ENCODE measurements at regions not wholly inside any gene's neighbourhood (a gene's known extent, or its start where the extent isn't known, plus 50 kb on each side); places are given as distances from the start of the nearest gene placed in this dataset.
A peak's percentile ranks its signal among the peaks of the same experiment; 100 is the strongest.

DNA sequence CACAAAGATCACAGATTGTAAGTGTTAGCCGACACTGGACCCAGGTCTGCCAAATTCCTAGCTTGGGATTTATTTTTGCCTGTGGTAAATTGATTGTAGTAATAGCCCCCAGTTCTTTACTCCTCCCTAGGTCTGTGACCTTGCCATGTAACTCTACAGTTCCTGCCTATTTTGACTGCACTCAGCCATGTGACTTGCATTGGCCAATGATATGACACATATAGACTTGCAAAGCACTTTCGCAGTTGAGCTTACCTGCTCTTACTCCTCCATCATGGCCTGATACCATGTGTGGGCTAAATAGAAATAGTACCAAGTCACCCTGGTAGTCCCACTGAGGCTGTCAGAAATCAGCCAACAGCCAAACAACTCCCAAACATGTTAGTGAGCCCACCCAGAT lies 240.3 kb downstream of the DUSP6 start:
- Mint-ChIP-seq H3K9me3 (peaks cover 5% of the 10 kb centered on the region), H3K36me3 (no peaks in the 10 kb centered on the region), H3K27ac (no peak overlapping the region)

DNA sequence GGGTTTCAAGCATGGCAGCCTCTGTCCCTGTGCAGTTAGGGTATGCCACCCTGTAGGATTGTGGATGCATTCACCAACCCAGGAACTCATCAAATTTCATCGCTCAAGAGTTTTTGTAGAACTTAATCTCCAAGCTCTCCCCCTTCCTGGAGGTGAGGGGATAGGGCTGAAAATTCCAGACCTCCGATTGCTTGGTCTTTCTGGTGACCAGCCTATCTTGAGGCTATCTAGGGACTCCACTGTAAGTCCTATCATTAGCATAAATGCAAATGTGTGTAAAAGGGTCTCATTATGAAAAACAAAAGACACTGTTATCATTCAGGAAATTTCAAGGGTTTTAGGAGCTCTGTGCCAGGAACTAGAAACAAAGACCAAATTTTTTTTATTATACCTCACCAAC lies 244.0 kb downstream of the DUSP6 start:
- H3K36me3 Mint-ChIP-seq = no peaks in the 10 kb centered on the region
- TF ChIP-seq, protein P1, sequence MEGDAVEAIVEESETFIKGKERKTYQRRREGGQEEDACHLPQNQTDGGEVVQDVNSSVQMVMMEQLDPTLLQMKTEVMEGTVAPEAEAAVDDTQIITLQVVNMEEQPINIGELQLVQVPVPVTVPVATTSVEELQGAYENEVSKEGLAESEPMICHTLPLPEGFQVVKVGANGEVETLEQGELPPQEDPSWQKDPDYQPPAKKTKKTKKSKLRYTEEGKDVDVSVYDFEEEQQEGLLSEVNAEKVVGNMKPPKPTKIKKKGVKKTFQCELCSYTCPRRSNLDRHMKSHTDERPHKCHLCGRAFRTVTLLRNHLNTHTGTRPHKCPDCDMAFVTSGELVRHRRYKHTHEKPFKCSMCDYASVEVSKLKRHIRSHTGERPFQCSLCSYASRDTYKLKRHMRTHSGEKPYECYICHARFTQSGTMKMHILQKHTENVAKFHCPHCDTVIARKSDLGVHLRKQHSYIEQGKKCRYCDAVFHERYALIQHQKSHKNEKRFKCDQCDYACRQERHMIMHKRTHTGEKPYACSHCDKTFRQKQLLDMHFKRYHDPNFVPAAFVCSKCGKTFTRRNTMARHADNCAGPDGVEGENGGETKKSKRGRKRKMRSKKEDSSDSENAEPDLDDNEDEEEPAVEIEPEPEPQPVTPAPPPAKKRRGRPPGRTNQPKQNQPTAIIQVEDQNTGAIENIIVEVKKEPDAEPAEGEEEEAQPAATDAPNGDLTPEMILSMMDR (conservative IDR thresholded peaks at IDR 0.05) = no peak
- no peaks in the 10 kb centered on the region for H3K4me1 Mint-ChIP-seq (ENCODE audit: unreplicated experiment)
- no peak for DNase-seq (ENCODE audit: extremely low spot score, unreplicated experiment)
- H3K4me3 Mint-ChIP-seq = no peak overlapping the region
- H3K9me3 Mint-ChIP-seq = peaks cover 5% of the 10 kb centered on the region
- H3K27ac Mint-ChIP-seq = no peak overlapping the region
- no peaks in the 10 kb centered on the region for H3K27me3 Mint-ChIP-seq

More for the DNA sequence above, 240.3 kb downstream of the DUSP6 start:
- TF ChIP-seq, protein P1 (conservative IDR thresholded peaks at IDR 0.05) = no peak
- Mint-ChIP-seq H3K4me3 (no peak overlapping the region), H3K4me1 (ENCODE audit: unreplicated experiment) (no peaks in the 10 kb centered on the region), H3K27me3 (no peaks in the 10 kb centered on the region)
- no peak for DNase-seq (ENCODE audit: extremely low spot score, unreplicated experiment)

DNA sequence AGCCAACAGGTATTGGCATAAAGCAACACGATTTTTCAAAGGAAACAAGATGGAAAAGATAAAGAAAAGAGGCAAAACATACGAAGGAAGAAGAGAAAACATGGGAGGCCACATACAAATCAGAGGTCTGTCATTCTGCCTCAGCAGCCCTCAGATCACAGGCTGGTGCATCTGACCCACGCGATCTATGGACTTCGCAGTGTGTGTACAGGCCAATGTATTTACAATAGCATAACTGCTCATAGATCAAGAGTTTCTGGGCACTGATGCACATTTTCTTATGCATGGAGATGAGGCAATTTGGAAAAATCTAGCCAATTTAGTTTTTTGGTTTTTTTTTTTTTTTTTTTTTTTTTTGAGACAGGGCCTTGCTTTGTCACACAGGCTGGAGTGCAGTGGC lies 245.4 kb downstream of the DUSP6 start:
- no peak overlapping the region for H3K27ac Mint-ChIP-seq

DNA sequence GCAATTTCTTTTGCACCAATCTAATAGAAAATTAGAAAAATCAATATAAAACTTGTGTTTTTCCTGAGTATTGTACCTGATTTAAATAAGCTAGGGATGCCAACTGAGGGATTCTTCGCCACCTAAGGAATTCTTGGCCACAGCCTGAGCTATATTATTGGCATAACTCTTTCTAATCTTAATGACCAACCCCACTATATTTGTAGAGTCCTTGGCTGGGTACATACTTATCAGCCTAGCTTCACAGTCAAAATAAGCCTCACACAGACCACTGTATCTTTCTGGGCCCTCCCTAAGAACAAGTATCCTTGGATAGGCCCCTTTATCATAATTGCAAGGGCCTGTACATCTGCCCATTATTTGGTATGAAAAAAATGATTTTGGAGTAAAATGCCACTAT lies 247.1 kb downstream of the DUSP6 start:
- TF ChIP-seq, protein P1 (conservative IDR thresholded peaks at IDR 0.05) = no peak
- Mint-ChIP-seq H3K9me3 (peaks cover 5% of the 10 kb centered on the region), H3K4me1 (ENCODE audit: unreplicated experiment) (peaks cover 14% of the 10 kb centered on the region), H3K4me3 (no peak overlapping the region), H3K27me3 (peaks cover 4% of the 10 kb centered on the region), H3K27ac (no peak overlapping the region), H3K36me3 (no peaks in the 10 kb centered on the region)
- no peak for DNase-seq (ENCODE audit: extremely low spot score, unreplicated experiment)

More for the DNA sequence above, 245.4 kb downstream of the DUSP6 start:
- Mint-ChIP-seq H3K9me3 (peaks cover 5% of the 10 kb centered on the region), H3K4me3 (no peak overlapping the region), H3K27me3 (no peaks in the 10 kb centered on the region), H3K36me3 (no peaks in the 10 kb centered on the region), H3K4me1 (ENCODE audit: unreplicated experiment) (peaks cover 3% of the 10 kb centered on the region)
- TF ChIP-seq, protein P1 (conservative IDR thresholded peaks at IDR 0.05) = no peak
- no peak for DNase-seq (ENCODE audit: extremely low spot score, unreplicated experiment)

DNA sequence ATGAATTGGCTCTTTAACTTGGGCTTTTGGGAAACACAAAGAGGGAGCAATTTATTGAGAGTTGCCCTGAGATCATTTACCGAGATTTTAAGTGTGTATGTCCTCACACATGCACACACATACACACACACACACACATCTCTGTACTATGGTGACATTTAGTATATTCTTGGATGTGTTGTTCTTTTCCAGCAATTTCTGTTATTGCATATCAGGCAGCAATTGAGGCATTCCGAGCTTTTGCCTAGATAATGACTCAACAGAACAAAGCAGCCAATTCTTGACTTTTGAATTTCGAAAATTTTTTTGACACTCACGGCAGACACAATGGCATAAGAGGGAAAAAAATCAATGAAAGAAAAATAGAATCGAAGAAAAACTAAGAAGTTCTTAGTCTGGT lies 248.5 kb downstream of the DUSP6 start:
- peaks cover 5% of the 10 kb centered on the region for H3K9me3 Mint-ChIP-seq
- no peaks in the 10 kb centered on the region for H3K36me3 Mint-ChIP-seq
- H3K4me3 Mint-ChIP-seq = no peak overlapping the region
- TF ChIP-seq, protein P1 (conservative IDR thresholded peaks at IDR 0.05) = no peak
- H3K4me1 Mint-ChIP-seq (ENCODE audit: unreplicated experiment) = peaks cover 19% of the 10 kb centered on the region
- peaks cover 4% of the 10 kb centered on the region for H3K27me3 Mint-ChIP-seq
- DNase-seq (ENCODE audit: extremely low spot score, unreplicated experiment) = no peak
- H3K27ac Mint-ChIP-seq = no peak overlapping the region

DNA sequence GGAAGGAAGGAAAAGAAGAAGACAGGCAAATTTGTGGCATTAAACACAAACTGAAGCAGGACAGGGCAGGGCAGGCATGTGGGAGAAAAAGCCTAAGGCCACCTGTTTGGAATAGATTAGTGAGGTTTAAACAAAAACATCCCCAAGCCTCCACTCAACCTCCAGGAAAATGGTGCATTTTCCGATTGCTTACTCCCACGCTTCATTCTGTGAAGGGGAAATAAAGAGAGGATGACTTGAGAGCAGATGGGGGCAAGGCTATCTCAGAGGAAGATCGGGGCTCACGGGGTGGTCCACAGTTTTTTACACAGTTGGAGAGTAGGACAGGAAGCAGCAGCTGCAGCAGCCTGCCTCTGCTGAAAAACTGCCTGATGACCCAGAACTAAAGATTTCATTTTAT lies 250.9 kb downstream of the DUSP6 start:
- Mint-ChIP-seq H3K4me3 (no peak overlapping the region), H3K27ac (peak overlapping the region; percentile 5), H3K36me3 (no peaks in the 10 kb centered on the region), H3K9me3 (no peaks in the 10 kb centered on the region), H3K4me1 (ENCODE audit: unreplicated experiment) (peaks cover 19% of the 10 kb centered on the region), H3K27me3 (peaks cover 4% of the 10 kb centered on the region)
- DNase-seq (ENCODE audit: extremely low spot score, unreplicated experiment) = no peak
- TF ChIP-seq, protein P1 (conservative IDR thresholded peaks at IDR 0.05) = no peak
